Loucy (cell line): ENCODE measurements at regions not wholly inside any gene's neighbourhood (a gene's known extent, or its start where the extent isn't known, plus 50 kb on each side); places are given as distances from the start of the nearest gene placed in this dataset.

ENCODE experiments used
- CTCF ChIP-seq: fragments of 200-600 bp; sonication (generic); conservative IDR thresholded peaks from 2 replicates; pipeline ENCODE4 v1.5.1; 2014; ENCODE audit warnings: mild to moderate bottlenecking, antibody characterized with exemption, low read length
- EZH2phosphoT487 ChIP-seq: fragments of 200-600 bp; IDR thresholded peaks from 2 replicates; pipeline ENCODE4 v1.6.1; 2018; ENCODE audit warnings: antibody characterized with exemption, mild to moderate bottlenecking, moderate library complexity, borderline replicate concordance

GRCh38 chr22:27111796-27112672 is 454.6 kb downstream of the MIAT start:
- TF ChIP-seq EZH2phosphoT487 (no peak), CTCF (no peak)
